Stomach (tissue), 8 donors: ENCODE measurements at regions not wholly inside any gene's neighbourhood (a gene's known extent, or its start where the extent isn't known, plus 50 kb on each side); places are given as distances from the start of the nearest gene placed in this dataset.
"Not testable (repeated sequence)": the region's sequence is repeated elsewhere in the genome, so short reads cannot be mapped to it uniquely, and the experiment has no call there.

Experiments
- DNase-seq, 2 donors: peaks; one replicate each; pipeline versions ENCODE4 v3.0.0 to v3.0.0-alpha.2; 2013 to 2019
- H3K27ac ChIP-seq, 5 donors: fragments of 200-600 bp in 4 of 5; sonication (generic) in 4 of 5; one replicate each; pipeline ENCODE4 v1.5.1; 2013 to 2019; ENCODE audit warnings: mild to moderate bottlenecking in 1 of 5, moderate library complexity in 1 of 5
- H3K27me3 ChIP-seq, 3 donors: fragments of 200-600 bp; sonication (generic); one replicate each; pipeline ENCODE4 v1.5.1; 2017 to 2019; ENCODE audit warnings: mixed run types in 1 of 3
- H3K36me3 ChIP-seq, 4 donors: fragments of 200-600 bp; sonication (generic); 1 replicate in 3 of 4; 2 replicates in 1 of 4; pipeline ENCODE4 v1.5.1; 2016 to 2019
- H3K4me1 ChIP-seq, 4 donors: fragments of 200-600 bp; sonication (generic); one replicate each; pipeline ENCODE4 v1.5.1; 2016 to 2019
- H3K4me3 ChIP-seq, 4 donors: fragments of 200-600 bp; sonication (generic) in 3 of 4; one replicate each; pipeline ENCODE4 v1.5.1; 2016 to 2019; ENCODE audit warnings: mild to moderate bottlenecking in 1 of 4
- H3K9me3 ChIP-seq, 4 donors: fragments of 200-600 bp; sonication (generic); one replicate each; pipeline ENCODE4 v1.5.1; 2016 to 2019
- EP300 ChIP-seq: sonication (generic); formaldehyde crosslinking; IDR thresholded peaks from one replicate; pipeline ENCODE4 v1.6.1; 2017; ENCODE audit warnings: antibody characterized with exemption
- POLR2A ChIP-seq, 4 donors: fragments of 450-650 bp; IDR thresholded peaks; one replicate each; pipeline ENCODE4 v1.6.1; 2016; ENCODE audit warnings: antibody characterized with exemption in 4 of 4, control low read depth in 2 of 4, mild to moderate bottlenecking in 1 of 4, moderate library complexity in 1 of 4
- POLR2AphosphoS5 ChIP-seq, 3 donors: sonication (generic); formaldehyde crosslinking; IDR thresholded peaks; one replicate each; pipeline ENCODE4 v1.6.1; 2016; ENCODE audit warnings: antibody characterized with exemption in 3 of 3
- WGBS, 5 donors: extraction: QIAGEN DNeasy Blood & Tissue Kit in 3 of 5; methylation state at CpG; one replicate each; pipeline versions ENCODE4 v1.1.5 to v1.1.7; 2013 to 2018; 5-methylcytosine and 5-hydroxymethylcytosine counted together
- intact Hi-C: fragments of 100-400 bp; cut with DNase I; formaldehyde crosslinking; loops from one replicate; pipeline ENCODE4 v1.15.1; 2023; ENCODE audit warnings: low total_unique reads
- TF ChIP-seq, protein P1 (sequence below), 7 experiments: fragments of 450-650 bp in 4 of 7; fragments of 200-600 bp in 3 of 7; sonication (generic) in 3 of 7; IDR thresholded peaks; one replicate each; pipeline ENCODE4 v1.5.1; 2016 to 2019; ENCODE audit warnings: antibody characterized with exemption in 7 of 7, control low read depth in 2 of 7, mild to moderate bottlenecking in 1 of 7
- donor health status: healthy with polysubstance abuse.
- donor health status: Bipolar disorder and iron deficiency.
- donor health status: healthy.

DNA sequence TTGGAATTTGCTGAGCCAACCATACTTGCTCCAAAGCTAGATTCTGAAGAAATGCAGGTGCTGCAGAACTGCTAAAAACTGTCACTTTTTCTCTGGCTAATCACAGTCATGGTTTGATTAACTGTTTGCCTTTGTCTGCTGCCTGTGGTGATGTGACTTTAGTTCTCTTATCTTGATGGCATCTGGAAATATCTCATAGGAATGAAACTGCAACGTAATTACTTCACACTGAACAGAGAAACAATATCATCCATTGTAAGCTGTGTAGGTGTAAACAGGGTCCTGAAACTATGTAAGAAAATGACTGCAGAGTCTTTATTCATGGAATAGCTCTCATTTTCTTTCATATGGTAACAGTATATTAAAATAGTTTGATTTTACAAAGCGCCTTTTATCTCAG lies 721.9 kb upstream of the HS3ST5 start:
- no peaks in the 10 kb centered on the region for H3K36me3 ChIP-seq
- no peaks in the 10 kb centered on the region for H3K4me1 ChIP-seq
- H3K9me3 ChIP-seq: no peaks in the 10 kb centered on the region
- no peaks in the 10 kb centered on the region for H3K27me3 ChIP-seq
- 18 to 47% (median 41%) methylated on average over 2 of the region's 2 CpGs for WGBS, 5 donors
- DNase-seq: no peak
- TF ChIP-seq, protein P1, sequence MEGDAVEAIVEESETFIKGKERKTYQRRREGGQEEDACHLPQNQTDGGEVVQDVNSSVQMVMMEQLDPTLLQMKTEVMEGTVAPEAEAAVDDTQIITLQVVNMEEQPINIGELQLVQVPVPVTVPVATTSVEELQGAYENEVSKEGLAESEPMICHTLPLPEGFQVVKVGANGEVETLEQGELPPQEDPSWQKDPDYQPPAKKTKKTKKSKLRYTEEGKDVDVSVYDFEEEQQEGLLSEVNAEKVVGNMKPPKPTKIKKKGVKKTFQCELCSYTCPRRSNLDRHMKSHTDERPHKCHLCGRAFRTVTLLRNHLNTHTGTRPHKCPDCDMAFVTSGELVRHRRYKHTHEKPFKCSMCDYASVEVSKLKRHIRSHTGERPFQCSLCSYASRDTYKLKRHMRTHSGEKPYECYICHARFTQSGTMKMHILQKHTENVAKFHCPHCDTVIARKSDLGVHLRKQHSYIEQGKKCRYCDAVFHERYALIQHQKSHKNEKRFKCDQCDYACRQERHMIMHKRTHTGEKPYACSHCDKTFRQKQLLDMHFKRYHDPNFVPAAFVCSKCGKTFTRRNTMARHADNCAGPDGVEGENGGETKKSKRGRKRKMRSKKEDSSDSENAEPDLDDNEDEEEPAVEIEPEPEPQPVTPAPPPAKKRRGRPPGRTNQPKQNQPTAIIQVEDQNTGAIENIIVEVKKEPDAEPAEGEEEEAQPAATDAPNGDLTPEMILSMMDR (IDR thresholded peaks at IDR 0.05): no peak
- TF ChIP-seq EP300 (no peak), POLR2A (IDR thresholded peaks at IDR 0.05) (no peak), POLR2AphosphoS5 (IDR thresholded peaks at IDR 0.05) (no peak)
- intact Hi-C loops: no loop called here
- H3K27ac ChIP-seq: no peak overlapping the region
- H3K4me3 ChIP-seq: no peak overlapping the region

DNA sequence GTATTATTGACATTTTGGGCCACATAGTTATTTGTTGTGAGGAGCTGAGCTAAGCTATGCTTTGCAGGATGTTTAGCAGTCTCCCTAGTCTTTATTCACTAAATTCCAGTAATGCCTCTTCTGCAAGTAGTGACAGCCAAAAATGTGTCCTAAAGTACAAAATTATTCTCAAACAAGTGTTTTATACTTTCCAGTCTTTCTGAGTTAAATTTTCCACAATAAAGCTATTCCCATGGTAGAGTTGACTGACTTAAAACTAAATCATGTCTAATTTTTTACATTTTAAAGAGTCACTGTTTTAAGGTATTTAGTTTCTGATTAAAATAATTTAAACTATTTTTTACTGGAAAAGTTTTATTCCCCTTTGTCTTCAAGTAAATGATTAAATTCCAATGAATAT lies 717.8 kb upstream of the HS3ST5 start:
- H3K36me3 ChIP-seq: no peaks in the 10 kb centered on the region
- intact Hi-C loops: no loop called here
- H3K4me1 ChIP-seq: no peaks in the 10 kb centered on the region
- no peak overlapping the region for H3K27ac ChIP-seq
- H3K9me3 ChIP-seq: no peaks in the 10 kb centered on the region
- no peak overlapping the region for H3K4me3 ChIP-seq
- no peak for TF ChIP-seq EP300
- TF ChIP-seq, protein P1 (IDR thresholded peaks at IDR 0.05): no peak
- no peak for TF ChIP-seq POLR2A (IDR thresholded peaks at IDR 0.05)
- TF ChIP-seq POLR2AphosphoS5 (IDR thresholded peaks at IDR 0.05): no peak
- DNase-seq: no peak
- no peaks in the 10 kb centered on the region for H3K27me3 ChIP-seq

DNA sequence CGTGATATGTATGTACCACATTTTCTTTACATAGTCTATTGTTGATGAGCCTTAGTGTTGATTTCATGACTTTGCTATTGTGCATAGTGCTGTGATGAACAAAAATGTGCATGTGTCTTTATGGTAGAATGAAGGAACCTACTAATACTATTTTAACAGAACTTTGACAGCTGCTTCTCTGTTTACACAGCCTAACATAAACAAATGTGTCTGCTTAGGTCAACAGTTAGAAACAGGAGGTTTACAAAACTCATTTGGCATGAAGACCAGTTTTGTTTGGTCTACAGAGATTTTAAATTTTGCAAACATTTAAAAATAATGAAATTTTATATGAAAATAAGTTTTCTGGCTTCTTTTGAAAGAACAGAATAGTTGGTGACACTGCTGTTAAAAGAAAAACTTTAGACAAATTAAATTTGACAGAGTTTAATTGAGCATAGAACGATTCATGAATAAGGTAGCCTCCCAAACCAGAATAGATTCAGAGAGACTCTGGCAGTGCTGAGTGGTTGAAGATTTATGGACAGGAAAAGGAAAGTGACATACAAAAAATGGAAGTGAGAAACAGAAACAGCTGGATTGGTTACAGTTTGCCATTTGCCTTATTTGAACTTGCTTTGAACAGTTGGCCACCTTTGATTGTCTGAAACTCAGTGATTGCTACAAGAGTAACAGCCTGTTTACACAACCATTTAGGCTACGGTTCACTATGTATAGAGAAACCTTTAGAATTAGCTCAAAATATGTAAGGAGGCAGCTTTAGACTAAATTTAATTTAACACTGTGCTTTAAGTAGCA lies 715.8 kb upstream of the HS3ST5 start:
- no peak for TF ChIP-seq POLR2AphosphoS5 (IDR thresholded peaks at IDR 0.05)
- TF ChIP-seq, protein P1 (IDR thresholded peaks at IDR 0.05): no peak
- no peak for TF ChIP-seq POLR2A (IDR thresholded peaks at IDR 0.05)
- no peak for TF ChIP-seq EP300
- no peaks in the 10 kb centered on the region for H3K4me1 ChIP-seq
- no peaks in the 10 kb centered on the region for H3K27me3 ChIP-seq
- WGBS, 5 donors: 53 to 57% (median 54%) methylated on average over 3 of the region's 3 CpGs
- intact Hi-C loops: no loop called here
- H3K9me3 ChIP-seq: no peaks in the 10 kb centered on the region
- no peak overlapping the region for H3K4me3 ChIP-seq
- no peaks in the 10 kb centered on the region for H3K36me3 ChIP-seq
- H3K27ac ChIP-seq: no peak overlapping the region
- DNase-seq: peak in 1 of 2 donors; percentile 7

DNA sequence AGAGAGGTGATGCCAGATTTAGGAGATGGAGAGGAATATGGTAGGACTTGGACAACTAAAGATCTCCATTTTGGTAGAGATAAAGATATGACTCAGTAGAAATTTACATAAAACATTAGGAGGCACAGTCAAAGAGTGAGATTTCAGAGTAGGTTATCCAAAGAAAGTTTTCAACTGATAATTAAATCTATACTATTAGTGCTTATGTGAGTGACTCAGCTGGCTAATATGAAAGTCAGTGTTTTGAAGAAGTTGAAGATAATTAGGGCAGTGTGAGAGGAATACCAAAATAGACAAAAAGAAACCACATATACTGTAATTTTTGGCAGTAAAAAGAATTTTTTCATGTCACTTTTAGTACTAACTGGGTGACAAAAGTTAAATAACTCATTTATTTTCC lies 712.8 kb upstream of the HS3ST5 start:
- no peak for TF ChIP-seq POLR2AphosphoS5 (IDR thresholded peaks at IDR 0.05)
- TF ChIP-seq POLR2A (IDR thresholded peaks at IDR 0.05): no peak
- TF ChIP-seq EP300: no peak
- TF ChIP-seq, protein P1 (IDR thresholded peaks at IDR 0.05): no peak
- Histone ChIP-seq H3K36me3 (no peaks in the 10 kb centered on the region), H3K9me3 (no peaks in the 10 kb centered on the region), H3K4me1 (no peaks in the 10 kb centered on the region), H3K27ac (no peak overlapping the region), H3K4me3 (no peak overlapping the region), H3K27me3 (no peaks in the 10 kb centered on the region)
- intact Hi-C loops: no loop called here
- no peak for DNase-seq

DNA sequence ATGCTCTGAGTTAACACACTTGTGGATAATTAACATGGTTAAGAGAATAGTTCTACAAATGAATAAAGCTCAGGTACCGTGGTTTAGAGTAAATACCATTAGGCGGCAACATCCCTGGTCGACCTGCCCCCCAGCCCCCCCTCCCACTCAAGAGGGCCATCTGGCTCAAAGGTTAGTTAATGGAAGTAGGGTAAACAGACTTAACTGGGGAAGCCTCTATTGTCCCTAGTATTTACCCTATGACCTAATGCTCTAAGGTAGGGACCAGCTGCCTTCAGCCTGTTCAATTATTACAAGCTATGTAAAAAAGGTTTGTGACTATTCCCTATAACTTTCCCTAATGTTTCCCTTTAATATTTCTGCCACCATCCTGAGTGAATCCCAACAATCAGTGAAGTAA lies 711.4 kb upstream of the HS3ST5 start:
- H3K27me3 ChIP-seq, H3K4me1 ChIP-seq, H3K4me3 ChIP-seq, intact Hi-C loops, H3K27ac ChIP-seq, H3K9me3 ChIP-seq, H3K36me3 ChIP-seq: not testable (repeated sequence)
- peak in 1 of 2 donors; percentile 26 for DNase-seq
- 32 to 49% (median 39%) methylated on average over 2 to 3 of the region's 3 CpGs for whole genome bisulfite sequencing, 5 donors
